NB4 (cell line): ENCODE measurements at regions not wholly inside any gene's neighbourhood (a gene's known extent, or its start where the extent isn't known, plus 50 kb on each side); places are given as distances from the start of the nearest gene placed in this dataset.

Experiments
- CTCF ChIP-seq: IDR thresholded peaks from one replicate; pipeline ENCODE4 v1.5.1; 2012; ENCODE audit warnings: low read depth, low read length
- MAX ChIP-seq: IDR thresholded peaks from 2 replicates; pipeline ENCODE4 v1.6.1; 2011; ENCODE audit warnings: low read depth, low read length
- POLR2A ChIP-seq: IDR thresholded peaks from 2 replicates; pipeline ENCODE4 v1.6.1; 2011; ENCODE audit warnings: mild to moderate bottlenecking; ENCODE audit not compliant: insufficient read length; ENCODE audit errors: extremely low read depth

GRCh38 chr2:184346338-184346862 is 251.9 kb upstream of the ZNF804A start:
- no peak for TF ChIP-seq CTCF
- TF ChIP-seq POLR2A, result no peak
- no peak for TF ChIP-seq MAX
